MM.1S (cell line): ENCODE measurements at regions not wholly inside any gene's neighbourhood (a gene's known extent, or its start where the extent isn't known, plus 50 kb on each side); places are given as distances from the start of the nearest gene placed in this dataset.

Experiments
- DNase-seq: peaks from one replicate; pipeline ENCODE4 v3.0.0-alpha.2; 2015
- H2AFZ ChIP-seq: fragments of 300-600 bp; sonication (generic); 2 replicates; pipeline ENCODE4 v1.6.0; 2016; ENCODE audit warnings: antibody characterized with exemption, low read length
- H3F3A ChIP-seq: fragments of 300-600 bp; sonication (generic); 2 replicates; pipeline ENCODE4 v1.6.1; 2016; ENCODE audit warnings: mild to moderate bottlenecking, antibody characterized with exemption, low read length, moderate library complexity, mixed read lengths; ENCODE audit not compliant: insufficient read depth
- H3K27ac ChIP-seq: fragments of 300-600 bp; sonication (generic); 2 replicates; pipeline ENCODE4 v1.5.1; 2016; ENCODE audit warnings: mild to moderate bottlenecking, low read length
- H3K27me3 ChIP-seq: fragments of 300-600 bp; sonication (generic); replicated peaks from 2 replicates; pipeline ENCODE4 v1.6.0; 2016; ENCODE audit warnings: low read length; ENCODE audit not compliant: insufficient read depth
- H3K36me3 ChIP-seq: fragments of 300-600 bp; sonication (generic); replicated peaks from 2 replicates; pipeline ENCODE4 v1.6.1; 2016; ENCODE audit warnings: mild to moderate bottlenecking, low read length, mixed read lengths; ENCODE audit not compliant: insufficient read depth
- H3K4me1 ChIP-seq: fragments of 300-600 bp; sonication (generic); 2 replicates; pipeline ENCODE4 v1.6.1; 2016; ENCODE audit warnings: low read length, mixed read lengths
- H3K4me2 ChIP-seq: fragments of 300-600 bp; sonication (generic); 2 replicates; pipeline ENCODE4 v1.6.0; 2016; ENCODE audit warnings: low read depth, low read length
- H3K4me3 ChIP-seq: fragments of 300-600 bp; sonication (generic); 2 replicates; pipeline ENCODE4 v1.5.1; 2016; ENCODE audit warnings: low read length, mixed read lengths
- H3K79me2 ChIP-seq: fragments of 300-600 bp; sonication (generic); 2 replicates; pipeline ENCODE4 v1.6.1; 2016; ENCODE audit warnings: mixed run types, low read length, mixed read lengths
- H3K9ac ChIP-seq: fragments of 300-600 bp; sonication (generic); 2 replicates; pipeline ENCODE4 v1.6.1; 2016; ENCODE audit warnings: low read length, mixed read lengths
- H3K9me2 ChIP-seq: fragments of 300-600 bp; sonication (generic); replicated peaks from 2 replicates; pipeline ENCODE4 v1.6.1; 2016; ENCODE audit warnings: mild to moderate bottlenecking, low read length, mixed read lengths; ENCODE audit not compliant: insufficient read depth
- H3K9me3 ChIP-seq: fragments of 300-600 bp; sonication (generic); replicated peaks from 2 replicates; pipeline ENCODE4 v1.6.1; 2016; ENCODE audit warnings: mild to moderate bottlenecking, low read length, mixed read lengths; ENCODE audit not compliant: insufficient read depth
- H4K20me1 ChIP-seq: fragments of 300-600 bp; sonication (generic); 2 replicates; pipeline ENCODE4 v1.6.1; 2016; ENCODE audit warnings: mild to moderate bottlenecking, low read length, moderate library complexity, mixed read lengths; ENCODE audit not compliant: insufficient read depth
- CTCF ChIP-seq: fragments of 300-600 bp; sonication (generic); IDR thresholded peaks from 2 replicates; pipeline ENCODE4 v1.5.1; 2016; ENCODE audit warnings: antibody characterized with exemption, low read length, mixed read lengths
- EZH2 ChIP-seq: fragments of 300-600 bp; sonication (generic); optimal IDR thresholded peaks from 2 replicates; pipeline ENCODE3; 2017; ENCODE audit warnings: low read depth, mild to moderate bottlenecking, antibody characterized with exemption, low read length, mixed read lengths
- EZH2phosphoT487 ChIP-seq: fragments of 300-600 bp; sonication (generic); IDR thresholded peaks from 2 replicates; pipeline ENCODE4 v1.6.1; 2018; ENCODE audit warnings: antibody characterized with exemption, low read length

- no peaks in the 10 kb centered on the region for H4K20me1 ChIP-seq
- H3K27me3 ChIP-seq, result no peaks in the 10 kb centered on the region
- H3K4me2 ChIP-seq, result no peak overlapping the region
- no peak overlapping the region for H3K27ac ChIP-seq
- H3K9me2 ChIP-seq, result no peaks in the 10 kb centered on the region
- no peaks in the 10 kb centered on the region for H3F3A ChIP-seq
- DNase-seq, result no peak
- no peaks in the 10 kb centered on the region for H3K4me1 ChIP-seq
- no peaks in the 10 kb centered on the region for H3K79me2 ChIP-seq
- no peaks in the 10 kb centered on the region for H3K9me3 ChIP-seq
- H3K36me3 ChIP-seq, result no peaks in the 10 kb centered on the region
- no peak for TF ChIP-seq CTCF
- no peak for TF ChIP-seq EZH2
- no peak for TF ChIP-seq EZH2phosphoT487
- H2AFZ ChIP-seq, result no peak overlapping the region
- H3K9ac ChIP-seq, result no peak overlapping the region
- no peak overlapping the region for H3K4me3 ChIP-seq
Observed at GRCh38 chr4:10753856-10754402, 69.4 kb upstream of the CLNK start.

- Histone ChIP-seq H3K36me3 (no peaks in the 10 kb centered on the region), H3K4me2 (no peak overlapping the region), H3K79me2 (no peaks in the 10 kb centered on the region), H3K27me3 (no peaks in the 10 kb centered on the region), H3K9ac (no peak overlapping the region), H3K4me3 (no peak overlapping the region), H3K9me2 (no peaks in the 10 kb centered on the region), H3F3A (no peaks in the 10 kb centered on the region), H3K4me1 (no peaks in the 10 kb centered on the region), H3K9me3 (no peaks in the 10 kb centered on the region), H2AFZ (no peak overlapping the region), H3K27ac (no peak overlapping the region), H4K20me1 (no peaks in the 10 kb centered on the region)
- TF ChIP-seq EZH2phosphoT487 (no peak), EZH2 (no peak), CTCF (no peak)
- no peak for DNase-seq
Observed at GRCh38 chr4:10753336-10753735, 68.8 kb upstream of the CLNK start.

GRCh38 chr4:10750714-10751113 lies 66.1 kb upstream of the CLNK start:
- Histone ChIP-seq H2AFZ (no peak overlapping the region), H3F3A (no peaks in the 10 kb centered on the region), H3K9me2 (no peaks in the 10 kb centered on the region), H3K4me3 (no peak overlapping the region), H3K36me3 (no peaks in the 10 kb centered on the region), H4K20me1 (no peaks in the 10 kb centered on the region), H3K79me2 (no peaks in the 10 kb centered on the region), H3K9ac (no peak overlapping the region), H3K9me3 (no peaks in the 10 kb centered on the region), H3K4me2 (no peak overlapping the region), H3K27me3 (no peaks in the 10 kb centered on the region), H3K4me1 (no peaks in the 10 kb centered on the region), H3K27ac (no peak overlapping the region)
- DNase-seq, result no peak
- TF ChIP-seq EZH2, result no peak

GRCh38 chr4:10747186-10747585 lies 62.6 kb upstream of the CLNK start:
- H3K36me3 ChIP-seq, result no peaks in the 10 kb centered on the region
- H3K9me2 ChIP-seq, result no peaks in the 10 kb centered on the region
- H4K20me1 ChIP-seq, result no peaks in the 10 kb centered on the region
- H3K4me2 ChIP-seq, result no peak overlapping the region
- TF ChIP-seq EZH2phosphoT487 (no peak), CTCF (no peak), EZH2 (no peak)
- no peak overlapping the region for H3K4me3 ChIP-seq
- DNase-seq, result no peak
- H3K9me3 ChIP-seq, result no peaks in the 10 kb centered on the region
- H3K9ac ChIP-seq, result no peak overlapping the region
- no peak overlapping the region for H2AFZ ChIP-seq
- H3K27me3 ChIP-seq, result no peaks in the 10 kb centered on the region
- H3K27ac ChIP-seq, result no peak overlapping the region
- no peaks in the 10 kb centered on the region for H3K79me2 ChIP-seq
- no peaks in the 10 kb centered on the region for H3F3A ChIP-seq
- H3K4me1 ChIP-seq, result 0 out of 2 replicates have a peak, but pooled peaks cover 5% of the 10 kb centered on the region
